Fibroblast of pulmonary artery (primary cell): ENCODE measurements at regions not wholly inside any gene's neighbourhood (a gene's known extent, or its start where the extent isn't known, plus 50 kb on each side); places are given as distances from the start of the nearest gene placed in this dataset.

Experiments used
- DNase-seq: peaks from one replicate; pipeline ENCODE4 v3.0.0-alpha.2; 2010; ENCODE audit warnings: low read depth
- H3K4me3 ChIP-seq: replicated peaks from 2 replicates; pipeline ENCODE4 v1.5.1; 2011; ENCODE audit warnings: low read depth, mild to moderate bottlenecking, control low read depth, low read length, moderate library complexity
- TF ChIP-seq, protein P1 (sequence below): IDR thresholded peaks from 2 replicates; pipeline ENCODE4 v1.5.1; 2011; ENCODE audit warnings: mild to moderate bottlenecking, control low read depth, low read length, inconsistent platforms; ENCODE audit errors: missing control alignments

DNA sequence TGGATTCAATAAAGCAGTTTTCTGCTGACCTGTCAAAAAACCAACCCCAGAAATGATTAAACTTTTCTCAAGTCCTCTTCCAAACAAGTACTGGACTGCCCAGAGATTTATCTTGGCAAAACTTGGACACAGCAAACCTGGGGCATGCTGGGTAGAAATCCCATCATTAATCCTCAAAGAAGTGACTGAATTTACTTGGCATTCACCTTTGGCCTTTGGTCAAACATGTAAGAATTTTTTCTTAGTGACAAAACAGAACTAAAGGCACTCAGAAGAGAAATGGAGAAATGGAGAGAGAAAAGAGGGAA lies 248.6 kb upstream of the NREP start:
- no peak for DNase-seq
- no peak overlapping the region for H3K4me3 ChIP-seq
- TF ChIP-seq, protein P1, sequence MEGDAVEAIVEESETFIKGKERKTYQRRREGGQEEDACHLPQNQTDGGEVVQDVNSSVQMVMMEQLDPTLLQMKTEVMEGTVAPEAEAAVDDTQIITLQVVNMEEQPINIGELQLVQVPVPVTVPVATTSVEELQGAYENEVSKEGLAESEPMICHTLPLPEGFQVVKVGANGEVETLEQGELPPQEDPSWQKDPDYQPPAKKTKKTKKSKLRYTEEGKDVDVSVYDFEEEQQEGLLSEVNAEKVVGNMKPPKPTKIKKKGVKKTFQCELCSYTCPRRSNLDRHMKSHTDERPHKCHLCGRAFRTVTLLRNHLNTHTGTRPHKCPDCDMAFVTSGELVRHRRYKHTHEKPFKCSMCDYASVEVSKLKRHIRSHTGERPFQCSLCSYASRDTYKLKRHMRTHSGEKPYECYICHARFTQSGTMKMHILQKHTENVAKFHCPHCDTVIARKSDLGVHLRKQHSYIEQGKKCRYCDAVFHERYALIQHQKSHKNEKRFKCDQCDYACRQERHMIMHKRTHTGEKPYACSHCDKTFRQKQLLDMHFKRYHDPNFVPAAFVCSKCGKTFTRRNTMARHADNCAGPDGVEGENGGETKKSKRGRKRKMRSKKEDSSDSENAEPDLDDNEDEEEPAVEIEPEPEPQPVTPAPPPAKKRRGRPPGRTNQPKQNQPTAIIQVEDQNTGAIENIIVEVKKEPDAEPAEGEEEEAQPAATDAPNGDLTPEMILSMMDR, result no peak

DNA sequence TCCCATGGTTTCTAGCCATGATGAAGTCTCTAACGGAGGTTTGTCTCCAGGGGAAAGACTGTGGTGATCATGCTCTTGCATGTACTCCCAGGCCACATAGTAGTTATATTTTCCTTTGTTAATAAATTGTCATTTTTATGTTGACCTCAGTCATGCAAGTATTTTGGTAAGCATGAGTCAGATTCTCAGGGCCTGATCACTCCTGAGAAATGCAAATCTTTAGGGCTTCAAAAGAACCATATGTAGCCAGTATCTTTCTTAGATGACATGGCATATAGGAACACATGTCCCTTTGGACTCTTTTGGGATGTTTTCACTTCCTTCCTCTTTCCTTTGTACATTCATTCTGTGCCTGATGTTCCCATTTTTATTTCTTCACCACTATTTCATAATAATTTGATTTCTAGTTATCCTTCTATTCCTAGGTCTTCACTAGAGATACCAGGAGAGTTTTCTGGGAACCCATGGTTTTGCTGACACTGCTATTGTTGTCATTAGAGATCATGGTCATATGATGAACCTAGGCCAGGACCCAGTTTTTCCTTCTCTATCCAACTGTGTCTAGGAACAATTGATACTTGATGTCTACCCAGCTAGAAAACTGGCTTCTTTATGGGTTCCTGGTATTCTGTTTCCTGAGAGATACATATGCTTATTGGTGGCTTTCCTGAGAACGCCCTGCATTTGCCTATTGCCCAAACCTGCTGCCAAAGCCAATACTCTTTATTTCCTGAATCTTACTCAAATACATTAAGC lies 248.1 kb upstream of the NREP start:
- peak; percentile 58 for DNase-seq
- TF ChIP-seq, protein P1, result no peak
- H3K4me3 ChIP-seq, result no peak overlapping the region

DNA sequence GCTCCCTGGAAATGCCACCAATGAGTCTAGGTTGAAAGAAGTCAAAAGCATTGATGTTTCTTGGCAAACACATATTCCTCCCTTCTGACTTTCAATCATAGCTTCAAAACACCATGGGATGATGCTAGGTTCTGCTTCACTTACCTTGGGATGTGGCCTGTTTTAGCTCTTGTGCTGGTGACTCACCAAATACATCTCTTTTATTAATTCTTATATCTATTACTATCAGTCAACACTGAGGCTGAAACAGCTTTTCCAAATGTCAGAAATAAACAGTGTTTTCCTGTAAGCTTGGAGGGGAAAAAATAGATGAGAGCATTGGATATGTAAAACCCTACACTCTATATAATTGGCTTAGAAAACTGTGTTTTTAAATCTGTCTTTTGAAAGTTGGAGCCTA lies 245.4 kb upstream of the NREP start:
- TF ChIP-seq, protein P1, result no peak
- H3K4me3 ChIP-seq, result no peak overlapping the region
- no peak for DNase-seq

DNA sequence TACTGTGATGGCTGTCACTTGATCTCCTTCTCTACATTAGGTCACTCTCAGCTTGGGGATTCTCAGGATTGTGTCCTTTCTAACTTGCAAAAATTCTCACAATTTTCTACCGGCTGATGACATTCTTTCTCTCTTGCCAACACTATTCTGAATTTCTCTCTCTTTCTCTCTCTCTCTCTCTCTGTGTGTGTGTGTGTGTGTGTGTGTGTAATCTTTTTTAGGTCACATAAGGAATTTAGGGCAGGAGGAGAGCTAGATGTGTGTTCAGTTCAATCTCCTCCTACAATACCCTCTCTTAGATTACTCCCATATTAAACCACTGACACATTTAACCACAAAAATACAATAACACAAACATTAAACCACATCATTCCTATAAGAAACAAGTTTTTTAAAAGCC lies 242.3 kb upstream of the NREP start:
- TF ChIP-seq, protein P1, result no peak
- DNase-seq, result peak; percentile 62
- no peak overlapping the region for H3K4me3 ChIP-seq

DNA sequence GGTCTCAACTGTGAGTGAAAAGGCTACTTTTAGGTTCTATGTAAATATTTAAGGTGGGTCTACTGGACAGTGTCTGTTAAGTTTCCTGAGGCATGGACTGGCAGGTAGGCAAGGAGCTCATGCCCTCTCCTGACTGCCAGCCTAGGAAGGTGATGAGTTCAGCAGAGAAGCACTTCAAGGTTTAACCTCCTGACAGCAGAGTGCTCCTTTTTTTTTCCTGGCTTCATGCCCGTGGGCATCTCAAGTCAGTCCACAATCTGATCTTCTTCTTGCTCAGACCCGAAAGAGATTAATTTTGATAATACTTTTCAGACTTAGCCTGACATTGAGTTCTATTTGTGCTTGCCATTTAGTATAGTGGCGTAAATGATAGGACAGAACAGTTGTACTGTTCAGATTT lies 241.9 kb upstream of the NREP start:
- H3K4me3 ChIP-seq, result no peak overlapping the region
- TF ChIP-seq, protein P1, result no peak
- no peak for DNase-seq

DNA sequence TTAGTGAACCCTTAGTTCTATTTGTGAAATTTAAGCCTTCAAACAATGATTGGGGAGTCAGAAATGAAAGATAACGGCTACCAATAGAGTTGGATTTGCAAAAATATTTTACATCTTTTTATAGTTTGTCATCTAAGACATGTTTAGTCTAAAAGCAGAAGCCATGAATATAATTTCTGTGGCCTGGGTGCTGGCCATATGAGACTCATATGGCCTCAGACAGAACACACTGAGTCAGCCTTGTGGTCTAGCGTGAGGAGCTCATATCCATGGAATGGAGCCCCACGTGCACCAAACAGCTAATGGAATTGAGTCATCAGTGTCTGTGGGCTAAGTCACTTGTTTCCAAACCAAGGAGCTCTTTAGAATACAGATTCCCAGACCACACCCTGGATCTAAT lies 240.7 kb upstream of the NREP start:
- TF ChIP-seq, protein P1, result no peak
- DNase-seq, result peak; percentile 97

GRCh38 chr5:111997308-111997707 lies 240.3 kb upstream of the NREP start:
- H3K4me3 ChIP-seq, result no peak overlapping the region
- TF ChIP-seq, protein P1, result no peak
- peak; percentile 78 for DNase-seq

More for the DNA sequence above, 240.7 kb upstream of the NREP start:
- H3K4me3 ChIP-seq, result no peak overlapping the region
